Neural progenitor cell (in vitro differentiated cells): ENCODE measurements at regions not wholly inside any gene's neighbourhood (a gene's known extent, or its start where the extent isn't known, plus 50 kb on each side); places are given as distances from the start of the nearest gene placed in this dataset.
"Not testable (repeated sequence)": the region's sequence is repeated elsewhere in the genome, so short reads cannot be mapped to it uniquely, and the experiment has no call there.

Experiments
- DNase-seq: peaks from one replicate; pipeline ENCODE4 v3.0.0-alpha.2; 2016; ENCODE audit warnings: low spot score
- H2AFZ ChIP-seq: fragments of 200-600 bp; sonication (generic); replicated peaks from 2 replicates; pipeline ENCODE4 v1.6.1; 2016; ENCODE audit warnings: antibody characterized with exemption
- H3F3A ChIP-seq: fragments of 200-600 bp; sonication (generic); 2 replicates; pipeline ENCODE4 v1.6.1; 2016; ENCODE audit warnings: antibody characterized with exemption, low read depth
- H3K27ac ChIP-seq: fragments of 200-600 bp; sonication (generic); 2 replicates; pipeline ENCODE4 v1.5.1; 2016; ENCODE audit warnings: mild to moderate bottlenecking
- H3K27me3 ChIP-seq: fragments of 200-600 bp; sonication (generic); 2 replicates; pipeline ENCODE4 v1.6.1; 2016; ENCODE audit warnings: mild to moderate bottlenecking, moderate library complexity
- H3K36me3 ChIP-seq: fragments of 200-600 bp; sonication (generic); 2 replicates; pipeline ENCODE4 v1.5.1; 2016
- H3K4me1 ChIP-seq: fragments of 200-600 bp; sonication (generic); 2 replicates; pipeline ENCODE4 v1.6.1; 2016; ENCODE audit warnings: mixed run types
- H3K4me2 ChIP-seq: fragments of 200-600 bp; sonication (generic); 2 replicates; pipeline ENCODE4 v1.6.1; 2016
- H3K4me3 ChIP-seq: fragments of 200-600 bp; sonication (generic); 2 replicates; pipeline ENCODE4 v1.5.1; 2016
- H3K79me2 ChIP-seq: fragments of 200-600 bp; sonication (generic); 2 replicates; pipeline ENCODE4 v1.6.1; 2016; ENCODE audit warnings: low read depth
- H3K9ac ChIP-seq: fragments of 200-600 bp; sonication (generic); 2 replicates; pipeline ENCODE4 v1.6.1; 2016
- H3K9me3 ChIP-seq: fragments of 200-600 bp; sonication (generic); 2 replicates; pipeline ENCODE4 v1.5.1; 2016; ENCODE audit warnings: low read depth
- H4K20me1 ChIP-seq: fragments of 200-600 bp; sonication (generic); 2 replicates; pipeline ENCODE4 v1.6.1; 2016; ENCODE audit warnings: low read depth
- H3K27ac Mint-ChIP-seq: 3 replicates; pipeline ENCODE4 v1.8.0; 2021; ENCODE audit warnings: mixed read lengths
- H3K27me3 Mint-ChIP-seq: 2 replicates; pipeline ENCODE4 v1.8.0; 2022; ENCODE audit warnings: low read depth, mild to moderate bottlenecking, inconsistent platforms, moderate library complexity, mixed read lengths; ENCODE audit not compliant: insufficient read depth
- H3K36me3 Mint-ChIP-seq: 3 replicates; pipeline ENCODE4 v1.8.0; 2021; ENCODE audit warnings: mixed read lengths
- H3K4me1 Mint-ChIP-seq: 3 replicates; pipeline ENCODE4 v1.8.0; 2021; ENCODE audit warnings: mixed read lengths
- H3K4me3 Mint-ChIP-seq: 3 replicates; pipeline ENCODE4 v1.8.0; 2021; ENCODE audit warnings: mild to moderate bottlenecking, moderate library complexity, mixed read lengths
- H3K9me3 Mint-ChIP-seq: 3 replicates; pipeline ENCODE4 v1.8.0; 2020; ENCODE audit warnings: mixed read lengths
- CTCF ChIP-seq: fragments of 200-600 bp; sonication (generic); IDR thresholded peaks from 2 replicates; pipeline ENCODE4 v1.5.1; 2017; ENCODE audit warnings: antibody characterized with exemption, mild to moderate bottlenecking
- EZH2 ChIP-seq: fragments of 200-600 bp; sonication (generic); IDR thresholded peaks from 2 replicates; pipeline ENCODE4 v1.6.1; 2017; ENCODE audit warnings: antibody characterized with exemption, mild to moderate bottlenecking, moderate library complexity
- EZH2phosphoT487 ChIP-seq: fragments of 200-600 bp; sonication (generic); IDR thresholded peaks from 2 replicates; pipeline ENCODE4 v1.6.1; 2017; ENCODE audit warnings: antibody characterized with exemption

GRCh38 chr15:62365795-62366442, 200.8 kb upstream of the C2CD4B start:
- no peak overlapping the region for H3K27ac ChIP-seq
- no peak for DNase-seq
- no peaks in the 10 kb centered on the region for H3F3A ChIP-seq
- no peak overlapping the region for H3K9ac ChIP-seq
- H3K4me1 Mint-ChIP-seq = no peaks in the 10 kb centered on the region
- H3K9me3 ChIP-seq = no peaks in the 10 kb centered on the region
- no peaks in the 10 kb centered on the region for H3K9me3 Mint-ChIP-seq
- no peaks in the 10 kb centered on the region for H3K27me3 ChIP-seq
- H4K20me1 ChIP-seq = no peaks in the 10 kb centered on the region
- no peaks in the 10 kb centered on the region for H3K79me2 ChIP-seq
- H3K36me3 Mint-ChIP-seq = no peaks in the 10 kb centered on the region
- H2AFZ ChIP-seq = no peak overlapping the region
- H3K4me3 Mint-ChIP-seq = no peak overlapping the region
- no peak overlapping the region for H3K4me3 ChIP-seq
- peaks cover 2% of the 10 kb centered on the region for H3K27me3 Mint-ChIP-seq
- H3K36me3 ChIP-seq = no peaks in the 10 kb centered on the region
- no peak overlapping the region for H3K27ac Mint-ChIP-seq
- no peaks in the 10 kb centered on the region for H3K4me1 ChIP-seq
- no peak overlapping the region for H3K4me2 ChIP-seq
- TF ChIP-seq EZH2 = no peak

- no peak for TF ChIP-seq EZH2phosphoT487
- TF ChIP-seq CTCF = no peak
- no peak for TF ChIP-seq EZH2
- Histone ChIP-seq H3K9ac (no peak overlapping the region), H3K36me3 (no peaks in the 10 kb centered on the region), H2AFZ (no peak overlapping the region), H3K79me2 (no peaks in the 10 kb centered on the region), H3K4me2 (no peak overlapping the region), H3K27ac (no peak overlapping the region), H3K27me3 (no peaks in the 10 kb centered on the region), H3K4me3 (no peak overlapping the region), H3K4me1 (no peaks in the 10 kb centered on the region), H3F3A (no peaks in the 10 kb centered on the region), H4K20me1 (no peaks in the 10 kb centered on the region), H3K9me3 (no peaks in the 10 kb centered on the region)
- no peak overlapping the region for H3K27ac Mint-ChIP-seq
- H3K27me3 Mint-ChIP-seq = peaks cover 2% of the 10 kb centered on the region
- no peaks in the 10 kb centered on the region for H3K9me3 Mint-ChIP-seq
- DNase-seq = no peak
- H3K4me1 Mint-ChIP-seq = no peaks in the 10 kb centered on the region
- no peaks in the 10 kb centered on the region for H3K36me3 Mint-ChIP-seq
- H3K4me3 Mint-ChIP-seq = no peak overlapping the region
These were observed 204.4 kb upstream of the C2CD4B start for GRCh38 chr15:62369454-62369853.

GRCh38 chr15:62371683-62372082, 206.6 kb upstream of the C2CD4B start:
- not testable (repeated sequence) for H2AFZ ChIP-seq

GRCh38 chr15:62377736-62378480, 212.8 kb upstream of the C2CD4B start:
- Histone ChIP-seq H3K4me3 (no peak overlapping the region), H4K20me1 (no peaks in the 10 kb centered on the region), H3F3A (no peaks in the 10 kb centered on the region), H3K9me3 (no peaks in the 10 kb centered on the region), H3K27me3 (no peaks in the 10 kb centered on the region), H3K27ac (no peak overlapping the region), H2AFZ (no peak overlapping the region), H3K79me2 (no peaks in the 10 kb centered on the region), H3K36me3 (no peaks in the 10 kb centered on the region), H3K9ac (no peak overlapping the region), H3K4me1 (no peaks in the 10 kb centered on the region), H3K4me2 (no peak overlapping the region)
- no peak for DNase-seq
- Mint-ChIP-seq H3K27ac (no peak overlapping the region), H3K36me3 (no peaks in the 10 kb centered on the region), H3K4me3 (no peak overlapping the region), H3K4me1 (no peaks in the 10 kb centered on the region), H3K27me3 (peaks cover 2% of the 10 kb centered on the region), H3K9me3 (no peaks in the 10 kb centered on the region)
- TF ChIP-seq CTCF = no peak
- no peak for TF ChIP-seq EZH2phosphoT487
- TF ChIP-seq EZH2 = no peak

More at GRCh38 chr15:62371683-62372082, 206.6 kb upstream of the C2CD4B start:
- not testable (repeated sequence) for H3K4me3 Mint-ChIP-seq, H3K9ac ChIP-seq, H3K27me3 ChIP-seq, H3K27ac Mint-ChIP-seq, H3K9me3 Mint-ChIP-seq, H3K36me3 ChIP-seq, H3K9me3 ChIP-seq, H3K4me1 ChIP-seq, H3K27ac ChIP-seq, DNase-seq, H3K36me3 Mint-ChIP-seq, H3K79me2 ChIP-seq, H3K27me3 Mint-ChIP-seq, H3K4me1 Mint-ChIP-seq, H3K4me2 ChIP-seq, H4K20me1 ChIP-seq, H3K4me3 ChIP-seq, H3F3A ChIP-seq
